ENCODE measurements at regions not wholly inside any gene's neighbourhood (a gene's known extent, or its start where the extent isn't known, plus 50 kb on each side); places are given as distances from the start of the nearest gene placed in this dataset.
A peak's percentile ranks its signal among the peaks of the same experiment; 100 is the strongest.
"Not testable (repeated sequence)": the region's sequence is repeated elsewhere in the genome, so short reads cannot be mapped to it uniquely, and the experiment has no call there.

DNA sequence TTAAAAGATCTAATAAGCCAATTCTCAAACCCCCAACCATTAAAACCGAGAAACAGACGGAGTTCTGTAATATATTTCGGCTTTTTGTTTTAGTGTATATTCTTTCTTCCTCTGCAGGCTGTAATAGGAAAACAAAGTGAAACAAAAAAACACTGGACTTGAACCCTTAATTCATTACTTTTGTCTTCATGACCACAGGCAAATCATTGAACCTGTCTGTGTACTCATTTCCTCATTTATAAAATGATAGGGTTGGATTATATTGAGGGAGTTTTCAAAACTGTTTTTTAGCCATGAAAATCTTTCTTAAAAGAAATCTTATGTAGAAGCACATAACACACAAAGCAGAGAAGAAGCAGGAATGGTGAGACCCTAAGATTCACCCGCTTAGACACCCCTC lies 278.8 kb downstream of the CD83 start:
- ATAC-seq, result no peak
- DNase-seq (ENCODE audit: missing footprints), result no peak
- intact Hi-C loops (cut with DNase I), result no loop called here

DNA sequence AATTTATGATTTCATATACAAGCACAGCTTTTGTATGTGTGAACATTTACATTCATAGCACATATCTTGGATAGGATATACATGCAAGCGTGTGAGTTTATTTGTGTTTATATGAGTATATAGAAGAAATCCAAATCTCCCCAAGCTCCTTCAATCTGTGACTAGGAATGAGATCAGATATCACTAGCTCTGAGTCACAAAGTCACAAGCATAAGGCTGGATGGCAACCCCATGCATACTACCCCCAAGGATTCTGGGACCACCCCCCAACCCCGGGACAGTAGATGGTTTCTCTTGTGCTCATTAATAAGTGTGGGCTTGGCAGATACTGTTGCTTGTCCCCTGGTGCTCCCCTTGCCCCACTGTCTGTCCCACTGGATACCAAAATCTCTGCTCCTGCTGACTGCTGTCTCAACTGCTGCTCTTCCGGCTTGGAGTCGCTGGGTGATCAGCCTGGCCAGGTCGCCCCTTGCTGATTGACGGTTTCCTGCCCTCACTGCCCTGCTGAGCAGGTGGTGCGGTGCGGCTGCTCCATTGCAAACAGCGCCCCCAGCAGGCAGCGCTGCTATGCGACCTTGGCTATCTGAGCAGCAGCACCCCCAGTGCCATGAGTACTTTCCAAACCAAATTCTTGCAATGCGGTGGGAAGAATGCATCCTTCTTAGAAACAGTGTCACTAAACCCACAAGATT lies 279.4 kb downstream of the CD83 start:
- intact Hi-C loops (cut with DNase I), result no loop called here
- ATAC-seq (no peak), DNase-seq (ENCODE audit: missing footprints) (no peak)

DNA sequence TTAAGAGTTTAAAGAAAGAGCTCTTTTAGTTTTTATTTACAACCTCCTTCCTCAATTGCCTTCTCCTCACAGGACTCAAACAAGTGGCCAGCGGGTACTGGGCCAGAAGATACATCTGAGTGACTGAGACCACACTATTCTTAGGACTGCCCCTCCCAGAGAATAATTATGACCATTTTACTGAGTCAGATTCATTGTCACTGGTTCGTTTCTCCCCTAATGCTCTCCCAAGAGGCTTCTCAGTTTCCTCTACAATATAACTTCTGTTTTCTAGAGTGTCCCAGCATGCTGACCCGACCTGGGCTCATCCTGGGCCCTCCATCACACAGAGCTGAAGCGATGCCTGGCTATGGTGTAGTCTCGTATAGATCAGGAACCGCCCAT lies 279.9 kb downstream of the CD83 start:
- DNase-seq (ENCODE audit: missing footprints) (no peak), ATAC-seq (no peak)
- intact Hi-C loops (cut with DNase I), result no loop called here

DNA sequence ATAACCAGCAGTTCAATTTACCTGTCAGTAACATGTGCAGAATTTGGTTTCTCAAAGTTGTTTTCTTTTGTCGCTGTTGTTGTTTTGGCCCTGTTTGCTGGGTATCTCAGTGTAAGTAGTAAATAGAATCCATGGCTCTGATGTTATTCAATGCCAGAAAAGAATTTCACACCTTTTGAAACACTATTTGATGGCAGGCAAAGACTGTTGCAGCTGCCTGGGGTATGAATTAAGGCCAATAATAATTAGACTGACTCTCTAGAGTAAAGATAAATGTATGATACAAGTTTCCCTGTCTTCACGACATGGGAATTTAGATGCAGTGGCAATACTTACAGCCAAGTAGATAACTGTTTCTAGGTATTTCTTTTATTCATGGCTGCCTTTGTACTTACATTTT lies 281.4 kb downstream of the CD83 start:
- no peak for DNase-seq (ENCODE audit: missing footprints)
- intact Hi-C loops (cut with DNase I), result no loop called here
- no peak for ATAC-seq

DNA sequence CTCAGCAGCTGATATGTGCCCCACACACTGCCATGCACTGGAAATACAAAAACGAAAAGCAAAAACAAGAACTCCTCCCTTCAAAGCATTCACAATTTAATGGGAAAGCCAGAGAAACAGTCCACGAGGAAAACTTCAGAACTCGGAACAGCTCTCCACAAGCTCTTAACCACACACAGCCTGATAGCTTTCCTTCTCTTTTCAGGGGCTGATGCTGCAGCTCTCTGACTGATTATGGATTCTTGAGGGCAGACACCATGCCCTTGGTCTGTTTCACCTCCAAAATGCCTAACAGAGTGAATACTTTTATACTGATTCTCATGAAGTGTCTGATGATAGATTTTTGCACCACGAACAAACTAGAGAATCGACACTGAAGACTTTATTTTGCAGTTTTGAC lies 282.1 kb downstream of the CD83 start:
- DNase-seq (ENCODE audit: missing footprints), result no peak
- intact Hi-C loops (cut with DNase I), result no loop called here
- ATAC-seq, result no peak

DNA sequence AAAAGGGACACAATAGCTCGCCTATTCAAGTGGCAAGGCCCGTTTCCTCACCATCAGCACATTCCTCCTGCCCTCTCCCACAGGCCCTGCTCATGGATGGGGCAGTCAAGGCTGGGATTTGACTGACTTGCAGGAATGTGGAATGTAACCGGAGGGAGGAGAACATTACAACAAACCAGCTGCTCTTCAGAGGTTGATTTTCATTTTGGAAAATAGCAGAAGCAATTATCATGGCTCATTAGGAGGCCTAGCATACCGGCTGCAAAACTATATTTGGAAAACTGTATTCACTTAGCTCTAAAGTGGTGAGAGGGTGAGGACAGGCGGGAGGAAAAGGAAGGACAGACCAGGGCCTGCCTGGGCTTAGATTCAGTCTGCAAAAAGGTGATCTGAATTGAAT lies 283.7 kb downstream of the CD83 start:
- intact Hi-C loops (cut with DNase I), result no loop called here
- DNase-seq (ENCODE audit: missing footprints) (no peak), ATAC-seq (peak; percentile 84)

DNA sequence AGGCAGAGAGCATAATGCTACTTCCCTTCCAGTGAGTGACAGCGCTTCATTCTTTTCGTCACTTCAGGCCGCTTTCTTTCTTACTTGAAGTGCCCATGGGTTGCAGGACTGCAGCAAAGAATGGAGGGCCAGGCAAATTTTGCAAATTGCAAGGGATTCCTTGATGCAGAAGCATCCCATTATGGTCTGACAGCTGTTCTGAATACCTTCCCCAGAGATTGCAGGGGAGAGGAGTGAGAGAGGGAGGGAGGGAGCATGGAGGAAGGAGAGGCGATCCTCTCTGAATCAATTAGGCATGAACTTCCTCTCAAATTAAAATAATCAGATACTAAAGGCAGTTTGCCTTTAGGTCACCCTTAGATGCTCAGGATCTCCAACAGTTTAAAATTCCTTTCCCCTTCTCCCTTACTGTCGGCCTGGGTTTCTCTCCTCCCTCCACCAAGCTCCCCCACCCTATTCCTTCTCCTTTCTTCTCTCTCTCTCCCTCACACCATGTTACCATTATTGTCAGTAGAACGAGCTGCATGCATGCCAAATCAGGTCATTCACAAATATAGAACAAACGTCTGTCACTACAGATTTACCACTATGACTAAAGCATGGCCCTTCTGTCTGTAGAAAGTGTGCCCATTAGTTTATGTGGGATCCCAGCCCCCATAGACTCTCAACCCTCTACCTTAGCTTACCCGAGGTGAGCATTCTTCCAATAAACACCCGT lies 289.2 kb downstream of the CD83 start:
- ATAC-seq (no peak), DNase-seq (ENCODE audit: missing footprints) (no peak)
- intact Hi-C loops (cut with DNase I), result no loop called here

DNA sequence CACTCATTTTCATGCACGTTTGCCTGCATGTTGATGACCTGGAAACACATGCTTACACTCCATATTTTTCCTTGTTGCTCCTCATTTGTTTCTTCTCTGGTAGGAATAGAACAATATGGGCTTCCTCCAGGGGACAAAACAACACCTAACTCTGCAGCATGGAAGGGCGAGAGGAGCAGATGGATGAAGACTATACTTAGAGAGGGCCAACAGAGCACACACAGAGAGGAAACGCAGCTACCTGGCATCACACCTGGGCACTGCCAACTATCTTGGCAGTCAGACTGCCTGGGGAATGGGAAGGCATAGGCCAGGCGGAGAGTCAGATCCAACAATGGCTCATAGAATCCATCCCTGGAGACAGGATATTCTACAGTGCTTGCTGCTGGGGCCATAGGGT lies 290.9 kb downstream of the CD83 start:
- intact Hi-C loops (cut with DNase I), result no loop called here
- no peak for ATAC-seq

DNA sequence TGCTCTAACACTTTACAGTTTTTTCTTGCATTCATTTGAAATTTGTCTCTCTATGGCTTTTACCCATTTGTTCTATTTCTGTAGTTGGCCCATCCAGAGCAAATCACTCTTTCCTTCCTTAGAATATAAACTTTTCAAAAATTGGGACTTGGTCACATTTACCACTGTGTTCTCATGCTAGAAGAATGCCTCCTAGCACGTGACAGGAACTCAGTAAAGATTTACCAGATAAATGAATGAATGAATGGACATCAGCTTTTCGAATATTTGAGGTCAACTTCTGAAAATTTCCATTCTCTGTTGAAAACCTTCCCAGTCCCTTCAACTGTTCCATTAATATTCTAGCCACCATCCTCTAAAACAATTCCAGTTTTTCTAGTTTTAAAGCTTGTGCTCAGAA lies 294.5 kb downstream of the CD83 start:
- ATAC-seq (no peak), DNase-seq (ENCODE audit: missing footprints) (no peak)
- intact Hi-C loops (cut with DNase I), result no loop called here

More for the DNA sequence above, 290.9 kb downstream of the CD83 start:
- DNase-seq (ENCODE audit: missing footprints), result no peak

DNA sequence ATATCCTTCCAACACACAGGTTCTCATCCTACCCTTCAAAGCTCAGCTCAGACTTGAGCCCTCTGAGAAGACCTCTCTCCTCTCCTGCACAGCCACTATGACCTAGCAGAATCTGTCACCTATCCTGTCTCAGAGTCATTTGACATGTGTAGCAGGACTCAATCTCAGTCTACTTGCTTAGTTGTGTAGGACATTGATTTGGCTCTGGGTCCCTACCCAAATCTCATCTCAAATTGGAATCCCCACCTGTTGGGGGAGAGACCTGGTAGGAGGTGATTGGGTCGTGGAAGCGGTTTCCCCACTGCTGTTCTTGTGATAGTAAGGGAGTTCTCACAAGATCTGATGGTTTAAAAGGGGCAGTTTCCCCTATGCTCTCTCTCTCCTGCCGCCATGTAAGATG lies 297.9 kb downstream of the CD83 start:
- intact Hi-C loops (cut with DNase I), result no loop called here
- ATAC-seq (no peak), DNase-seq (ENCODE audit: missing footprints) (no peak)

DNA sequence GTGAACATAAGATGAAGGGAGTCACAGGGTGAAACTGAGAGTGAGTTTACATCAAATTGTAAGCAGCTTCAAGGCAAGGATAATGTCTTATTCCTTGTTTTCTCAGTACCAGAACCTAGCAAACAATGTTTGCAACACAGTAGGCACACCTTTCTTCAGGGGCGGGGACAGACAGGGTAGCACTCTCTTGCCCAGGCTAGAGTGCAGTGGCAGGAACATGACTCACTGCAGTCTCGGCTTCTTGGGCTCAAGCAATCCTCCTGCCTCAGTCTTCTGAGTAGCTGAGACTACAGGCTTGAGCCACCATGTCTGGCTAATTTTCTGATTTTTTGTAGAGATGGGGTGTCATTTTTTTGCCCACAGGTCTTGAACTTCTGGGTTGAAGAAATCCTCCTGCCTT lies 299.8 kb downstream of the CD83 start:
- ATAC-seq, result no peak
- no peak for DNase-seq (ENCODE audit: missing footprints)
- intact Hi-C loops (cut with DNase I), result no loop called here

DNA sequence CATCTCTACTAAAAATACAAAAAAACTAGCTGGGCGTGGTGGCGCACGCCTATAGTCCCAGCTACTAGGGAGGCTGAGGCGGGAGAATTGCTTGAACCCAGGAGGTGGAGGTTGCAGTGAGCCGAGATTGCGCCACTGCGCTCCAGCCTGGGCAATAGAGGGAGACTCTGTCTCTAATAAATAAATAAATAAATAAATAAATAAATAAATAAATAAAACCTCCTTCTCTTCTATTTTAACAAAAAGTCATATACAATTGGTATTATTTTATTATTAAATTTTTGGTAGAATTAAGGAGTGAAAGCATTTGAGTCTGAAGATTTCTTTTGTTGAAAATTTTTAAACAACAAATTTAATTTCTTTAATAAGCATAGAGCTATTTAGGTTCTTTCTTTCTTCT lies 301.7 kb downstream of the CD83 start:
- intact Hi-C loops (cut with DNase I); DNase-seq (ENCODE audit: missing footprints); ATAC-seq: not testable (repeated sequence)

DNA sequence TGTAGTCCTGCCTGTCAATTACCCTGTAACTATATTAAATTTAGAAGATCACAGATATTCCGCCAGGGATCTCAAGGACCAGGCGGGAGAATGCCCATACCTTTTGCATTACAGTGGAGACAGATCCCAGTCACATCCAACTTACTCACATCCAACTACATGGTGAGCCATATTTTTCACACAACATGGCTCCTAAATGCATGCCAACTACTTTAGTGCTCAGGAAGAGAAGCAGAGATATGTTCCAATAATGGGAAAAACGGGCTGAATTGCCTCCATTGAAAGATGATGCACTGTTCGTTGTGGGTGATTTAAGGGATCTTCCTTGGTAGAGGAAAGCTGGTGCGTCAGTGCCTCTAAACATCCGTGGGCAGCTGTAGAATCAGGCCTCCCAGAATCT lies 304.5 kb downstream of the CD83 start:
- intact Hi-C loops (cut with DNase I), result loop anchor here (5.0 kb wide), 1 partner anchor 290 kb away; no protein-coding TSS in a partner anchor
- ATAC-seq (no peak), DNase-seq (ENCODE audit: missing footprints) (no peak)

DNA sequence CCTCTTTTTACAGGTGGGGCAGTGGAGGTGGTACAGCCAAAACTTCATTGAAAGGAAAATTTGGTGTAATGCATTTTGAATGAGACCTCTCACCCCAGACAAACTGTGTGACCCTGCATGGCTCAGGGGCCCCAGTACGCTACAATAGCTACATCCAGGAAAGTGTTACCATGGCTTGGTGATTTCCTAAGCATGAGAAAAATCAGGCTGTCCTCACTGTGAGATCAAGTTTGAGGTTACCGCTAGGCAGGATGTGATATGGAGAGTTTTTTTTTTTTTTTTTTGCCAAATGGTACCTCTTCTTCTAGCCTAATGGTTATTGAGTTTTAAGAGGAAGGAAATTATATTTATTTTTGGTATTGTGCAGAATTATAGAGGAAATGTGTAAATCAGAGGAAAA lies 305.3 kb downstream of the CD83 start:
- DNase-seq (ENCODE audit: missing footprints) (no peak), ATAC-seq (no peak)
- intact Hi-C loops (cut with DNase I), result loop anchor here (5.0 kb wide), 1 partner anchor 289 kb away; no protein-coding TSS in a partner anchor

DNA sequence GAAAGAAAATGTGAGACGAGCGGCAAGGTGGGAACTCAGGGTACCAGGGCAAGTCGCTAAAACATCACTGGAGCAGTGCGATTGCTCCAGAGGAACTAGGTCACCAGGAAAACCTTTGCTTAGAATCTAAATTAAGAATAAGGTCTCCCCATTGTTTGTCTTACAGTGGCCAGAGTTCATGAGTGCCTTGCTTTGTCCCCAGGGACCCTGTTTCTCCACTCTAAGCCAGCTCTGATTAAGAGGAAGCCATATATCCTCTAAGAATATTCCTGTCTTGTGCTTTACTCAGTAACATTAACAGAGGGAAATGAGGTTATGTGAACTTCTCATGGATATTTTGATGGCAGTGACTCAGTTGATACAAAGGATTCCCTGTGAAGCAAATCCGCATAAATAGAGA lies 305.8 kb downstream of the CD83 start:
- DNase-seq (ENCODE audit: missing footprints) (no peak), ATAC-seq (peak; percentile 71)
- intact Hi-C loops (cut with DNase I), result loop anchor here (5.0 kb wide), 1 partner anchor 289 kb away; no protein-coding TSS in a partner anchor

DNA sequence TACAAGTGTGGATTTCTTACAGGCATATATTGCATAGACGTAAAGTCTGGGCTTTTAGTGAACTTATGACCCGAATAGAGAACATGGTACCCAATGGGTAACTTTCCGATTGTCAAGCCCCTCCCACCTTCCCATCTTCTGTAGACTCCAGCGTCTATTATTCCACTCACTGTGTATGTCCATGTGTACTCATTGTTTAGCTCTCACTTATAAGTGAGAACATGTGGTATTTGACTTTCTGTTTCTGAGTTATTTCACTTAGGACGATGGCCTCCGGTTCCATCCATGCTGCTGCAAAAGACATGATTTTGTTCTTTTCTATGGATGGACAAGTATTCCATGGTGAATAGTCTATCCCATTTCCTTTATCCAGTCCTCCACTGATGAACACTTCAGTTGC lies 306.4 kb downstream of the CD83 start:
- DNase-seq (ENCODE audit: missing footprints) (no peak), ATAC-seq (no peak)
- intact Hi-C loops (cut with DNase I), result loop anchor here (5.0 kb wide), 1 partner anchor 288 kb away; no protein-coding TSS in a partner anchor

DNA sequence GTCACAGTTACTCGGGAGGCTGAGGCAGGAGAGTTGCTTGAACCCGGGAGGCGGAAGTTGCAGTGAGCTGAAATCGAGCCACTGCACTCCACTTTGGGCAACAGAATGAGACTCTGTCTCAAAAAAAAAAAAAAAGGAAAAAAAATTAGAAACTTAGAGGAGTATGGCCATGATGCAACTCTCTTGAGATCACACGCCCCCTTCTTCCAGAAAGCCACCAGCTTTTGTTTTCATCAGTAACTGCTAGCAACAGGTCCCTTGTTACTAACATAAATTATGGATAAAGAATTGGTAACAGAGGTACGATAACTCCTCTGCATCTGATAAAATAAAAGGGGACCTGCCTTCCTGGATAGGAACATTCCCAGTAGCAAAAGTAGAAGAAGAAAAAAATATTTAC lies 308.2 kb downstream of the CD83 start:
- no peak for DNase-seq (ENCODE audit: missing footprints)
- no peak for ATAC-seq
- intact Hi-C loops (cut with DNase I), result no loop called here

DNA sequence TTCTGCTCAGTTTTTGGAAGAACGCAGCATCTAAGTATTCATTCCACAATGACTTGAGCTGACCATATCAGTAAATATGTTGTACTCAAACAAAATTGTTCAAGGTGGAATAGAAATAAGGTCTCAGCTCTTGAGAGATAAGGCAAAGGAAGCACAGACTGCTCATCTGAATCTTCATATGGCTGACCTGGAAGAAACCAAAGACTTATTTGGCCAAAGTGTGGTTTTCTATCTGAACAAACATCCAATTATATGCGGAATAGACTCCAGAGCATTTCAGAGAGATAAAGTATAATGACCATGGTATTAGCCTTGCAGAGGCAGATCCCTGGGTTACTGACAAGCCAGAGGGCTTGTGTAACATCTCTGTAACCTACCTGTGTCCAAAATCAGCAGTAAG lies 308.7 kb downstream of the CD83 start:
- intact Hi-C loops (cut with DNase I), result no loop called here
- ATAC-seq, result no peak

DNA sequence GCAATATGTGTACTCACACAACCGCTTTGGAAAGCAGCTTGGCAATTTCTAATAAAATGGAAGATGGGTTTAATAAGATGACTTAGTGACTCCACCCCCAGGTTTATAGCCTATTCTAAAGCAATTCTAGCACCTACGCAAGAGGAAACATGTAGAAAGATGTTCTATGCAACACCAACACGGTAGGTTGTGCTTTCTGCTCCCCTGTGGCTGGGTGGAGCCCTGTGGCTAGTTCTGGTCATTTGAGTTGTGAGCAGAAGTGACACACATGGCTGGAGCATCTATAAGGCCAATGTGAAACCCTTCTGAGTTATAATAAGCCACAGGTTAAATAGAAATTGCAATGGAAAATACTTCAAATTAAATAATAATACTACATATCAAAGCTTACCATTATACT lies 310.7 kb downstream of the CD83 start:
- DNase-seq (ENCODE audit: missing footprints), result no peak
- ATAC-seq, result no peak
- intact Hi-C loops (cut with DNase I), result no loop called here

More for the DNA sequence above, 308.7 kb downstream of the CD83 start:
- DNase-seq (ENCODE audit: missing footprints), result no peak

DNA sequence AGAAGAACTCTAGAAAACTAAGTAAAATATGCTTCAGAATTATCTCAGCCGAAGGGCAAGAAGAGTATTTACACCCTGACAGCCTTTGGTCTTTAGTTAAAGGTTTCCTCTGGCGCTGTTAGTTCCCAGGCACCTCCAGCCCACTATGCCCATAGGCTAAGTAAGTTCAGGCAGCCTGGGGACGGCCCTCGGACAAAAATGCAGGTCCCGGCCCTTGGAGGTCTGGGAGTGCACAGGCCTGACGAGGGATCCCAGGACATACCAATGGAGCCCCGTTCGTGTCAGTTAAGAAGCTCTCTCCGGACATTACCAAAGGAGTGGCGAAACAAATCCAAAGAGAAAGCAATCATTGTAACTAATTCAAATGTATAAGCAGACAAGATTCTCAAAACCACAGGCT lies 311.8 kb downstream of the CD83 start:
- intact Hi-C loops (cut with DNase I), result no loop called here
- no peak for ATAC-seq
- no peak for DNase-seq (ENCODE audit: missing footprints)
